GM18508 (cell line): ENCODE measurements at regions not wholly inside any gene's neighbourhood (a gene's known extent, or its start where the extent isn't known, plus 50 kb on each side); places are given as distances from the start of the nearest gene placed in this dataset.

Experiments
- ATAC-seq: cut with Tn5 transposase; IDR thresholded peaks from one replicate; pipeline ENCODE4 v1.9.1; 2021; ENCODE audit warnings: moderate number of reproducible peaks; ENCODE audit not compliant: insufficient read depth, unreplicated experiment

DNA sequence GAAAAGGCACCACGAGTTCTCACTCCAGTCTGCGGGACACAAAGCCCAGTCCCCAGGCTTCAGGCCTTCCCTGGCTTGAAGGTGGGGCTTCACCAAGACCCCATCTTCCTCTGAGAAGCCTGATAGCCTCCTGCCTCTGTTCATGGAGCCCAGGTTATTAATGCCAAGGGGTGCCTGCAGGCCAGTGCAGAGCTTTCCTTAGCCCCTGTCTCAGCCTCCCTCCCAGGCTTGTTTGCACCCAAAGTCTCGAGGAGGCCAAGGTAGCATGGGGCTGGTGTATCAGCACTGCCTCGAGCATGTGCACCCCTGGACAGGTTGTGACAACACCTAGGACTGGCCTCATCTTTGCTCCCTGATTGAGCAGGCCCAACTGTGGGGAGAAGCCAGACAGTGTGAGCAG is 108.1 kb upstream of the PCDH15 start:
- no peak for ATAC-seq

DNA sequence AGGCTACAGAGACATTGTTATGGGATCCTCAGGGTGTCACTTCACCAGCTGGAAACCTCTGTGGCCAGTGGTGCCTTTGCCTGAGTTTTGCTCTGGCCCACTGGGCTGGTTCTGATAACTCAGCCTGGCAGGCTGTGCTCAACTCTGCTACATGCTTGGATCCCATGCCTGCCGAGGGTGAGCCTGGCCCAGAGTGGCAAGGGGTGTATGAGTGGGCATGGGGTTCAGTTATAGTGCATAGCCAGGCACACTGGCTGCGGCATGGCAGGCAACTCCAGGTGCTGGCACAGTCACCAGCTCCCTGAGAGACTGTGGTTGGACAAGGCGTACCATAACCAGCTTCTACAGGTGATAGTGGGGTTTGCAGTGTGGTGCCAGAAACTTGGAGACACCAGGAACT is 107.0 kb upstream of the PCDH15 start:
- no peak for ATAC-seq

DNA sequence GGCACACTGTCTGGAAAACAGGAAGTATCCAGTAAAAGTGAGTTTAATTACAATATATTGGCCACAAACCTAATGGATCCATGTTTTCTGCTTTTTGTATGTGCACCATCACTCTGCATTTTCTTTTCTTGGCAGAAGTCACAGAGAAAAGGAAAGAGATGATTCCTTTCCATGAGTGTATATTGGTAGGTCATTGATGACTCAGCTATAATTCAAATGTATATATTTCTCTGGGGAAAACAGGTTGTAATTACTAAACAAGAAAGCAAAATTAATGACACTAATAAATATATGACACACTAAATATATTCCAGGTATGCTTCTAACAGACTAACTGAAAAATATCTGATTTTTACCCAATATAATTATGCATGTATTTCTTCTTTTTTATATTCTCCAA is 105.9 kb upstream of the PCDH15 start:
- ATAC-seq, result no peak

DNA sequence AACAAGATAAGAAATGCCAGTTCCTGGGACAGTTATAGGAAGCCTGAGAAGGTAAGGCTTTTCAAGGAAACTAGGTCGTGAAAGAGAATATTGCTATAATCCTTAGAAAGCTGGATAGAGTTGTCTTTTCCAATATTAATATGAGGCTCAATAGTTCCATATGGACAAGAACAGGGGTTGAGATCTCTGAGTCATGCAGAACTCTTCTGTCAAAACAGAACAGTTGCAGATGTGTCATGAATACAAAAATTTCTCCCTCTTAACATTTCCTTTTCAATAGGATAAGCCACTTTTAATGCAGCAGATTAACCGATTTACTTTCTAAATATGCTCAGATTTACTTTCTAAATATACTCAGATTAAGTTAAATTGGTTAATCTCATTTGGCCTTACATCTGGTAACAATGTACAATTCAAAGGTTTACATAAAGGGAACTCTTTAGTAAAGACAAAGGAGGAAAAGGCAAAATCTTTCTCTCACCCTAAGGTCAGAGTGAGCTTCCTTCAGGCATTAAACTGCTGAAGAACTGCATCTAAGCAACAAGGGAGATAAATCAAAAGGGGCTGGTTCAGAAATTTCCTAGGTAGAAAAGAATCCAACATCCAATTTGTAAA is 104.7 kb upstream of the PCDH15 start:
- ATAC-seq, result no peak

DNA sequence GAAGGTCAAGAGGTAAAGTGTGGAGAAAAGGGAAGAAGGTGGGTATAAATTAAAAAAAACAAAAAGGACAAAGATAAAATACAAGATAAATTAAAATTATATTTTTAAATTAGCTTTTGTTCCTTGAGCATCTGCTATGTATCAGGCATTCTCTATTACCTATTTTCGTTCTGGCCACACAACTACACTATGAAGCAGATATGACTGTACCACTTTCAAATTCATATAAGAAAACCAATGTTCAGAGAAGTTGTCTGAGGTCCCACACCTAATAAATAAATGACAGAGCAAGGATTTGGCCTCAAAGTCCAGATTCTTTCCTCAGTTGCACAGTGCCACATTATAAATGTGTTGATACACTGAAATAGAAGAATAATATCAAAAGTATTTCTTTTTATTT is 103.8 kb upstream of the PCDH15 start:
- peak; percentile 39 for ATAC-seq

DNA sequence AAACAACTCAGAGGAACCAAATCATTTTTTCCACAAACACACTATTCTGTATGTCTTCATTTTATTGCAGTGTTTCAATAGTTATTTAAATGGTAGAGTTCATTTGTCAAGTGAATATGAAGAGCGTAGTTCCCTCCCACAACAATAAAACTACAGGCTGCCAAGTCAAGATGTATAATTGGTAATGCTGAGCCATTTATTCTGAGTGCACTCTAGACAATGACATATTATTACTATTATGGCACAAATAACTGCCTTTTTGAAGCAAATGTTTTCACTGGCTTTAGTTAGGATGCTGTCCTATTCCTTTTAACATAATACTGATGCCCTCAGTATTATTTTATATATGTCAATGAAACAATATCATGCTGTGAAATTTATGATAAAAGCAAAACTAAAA is 102.7 kb upstream of the PCDH15 start:
- no peak for ATAC-seq

DNA sequence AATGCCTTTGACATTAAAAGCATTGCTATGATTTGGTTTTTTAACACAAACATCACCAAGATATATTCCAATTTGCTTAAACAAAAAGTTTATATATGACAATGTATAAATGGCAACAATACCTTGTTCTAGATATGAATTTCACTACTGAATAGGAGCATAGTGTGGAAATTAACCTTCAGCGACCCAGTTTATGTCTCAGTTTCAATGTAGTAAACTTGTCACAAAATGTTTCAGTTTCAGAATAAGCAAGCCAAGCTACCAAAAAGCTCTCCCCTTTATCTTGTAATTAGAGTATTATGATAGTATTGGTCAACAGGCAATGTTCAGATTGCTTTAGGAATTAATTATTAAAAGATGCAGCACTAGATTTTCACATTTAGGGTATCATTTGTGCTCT is 99.6 kb upstream of the PCDH15 start:
- peak; percentile 88 for ATAC-seq

DNA sequence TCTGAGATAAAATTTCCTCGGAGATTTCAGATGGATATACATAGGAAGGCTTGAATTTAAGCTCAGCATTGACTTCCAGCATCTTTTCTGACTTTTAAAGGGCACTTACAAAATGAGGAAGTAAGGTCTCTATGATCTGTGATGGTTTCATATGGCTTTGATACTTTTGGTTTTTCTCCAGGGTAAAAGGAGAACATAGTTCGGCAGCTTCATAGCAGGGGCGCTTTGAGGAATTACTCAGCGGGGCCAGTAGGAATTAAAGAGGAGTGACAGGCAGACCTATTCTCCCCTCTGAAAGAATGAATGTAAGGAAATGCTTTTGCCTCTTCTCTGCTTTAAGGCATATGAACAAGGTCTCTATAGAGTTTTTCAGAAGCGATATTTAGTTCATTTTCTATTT is 80.0 kb upstream of the PCDH15 start:
- ATAC-seq, result no peak

DNA sequence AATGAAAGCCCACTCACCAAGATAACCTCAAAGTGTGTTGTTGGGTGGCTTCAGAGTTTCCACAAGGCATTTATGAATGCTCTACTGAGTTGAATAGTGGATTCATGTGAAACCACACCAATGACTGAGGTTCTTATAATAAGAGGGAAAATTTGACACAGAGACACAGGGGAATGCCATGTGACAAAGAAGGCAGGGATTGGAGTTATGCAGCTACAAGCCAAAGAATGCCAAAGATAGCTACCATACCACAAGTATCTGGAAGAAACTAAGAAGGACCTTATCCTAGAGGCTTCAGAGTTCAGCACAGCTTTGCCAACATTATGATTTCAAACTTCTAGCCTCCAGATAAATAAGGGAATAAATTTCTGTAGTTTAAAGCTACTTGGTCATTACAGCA is 68.0 kb upstream of the PCDH15 start:
- no peak for ATAC-seq

DNA sequence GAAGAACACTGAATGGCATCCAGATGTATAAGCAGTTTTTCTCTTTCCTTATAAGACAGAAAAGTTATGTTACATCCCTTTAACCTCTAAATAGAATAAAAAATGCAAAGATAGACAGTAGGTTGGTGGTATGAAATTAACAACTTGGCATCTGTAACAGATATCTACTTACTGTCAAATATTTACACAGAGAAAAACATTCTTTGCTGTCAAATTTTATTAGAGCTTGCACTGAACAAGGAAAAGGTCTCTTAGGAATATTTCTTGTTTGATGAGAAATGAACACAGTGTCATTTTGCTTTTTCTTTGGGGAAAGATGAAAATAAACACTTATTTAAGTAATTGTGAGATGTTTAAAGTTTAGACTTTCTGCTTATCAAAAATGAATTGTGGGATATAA is 65.6 kb upstream of the PCDH15 start:
- no peak for ATAC-seq

DNA sequence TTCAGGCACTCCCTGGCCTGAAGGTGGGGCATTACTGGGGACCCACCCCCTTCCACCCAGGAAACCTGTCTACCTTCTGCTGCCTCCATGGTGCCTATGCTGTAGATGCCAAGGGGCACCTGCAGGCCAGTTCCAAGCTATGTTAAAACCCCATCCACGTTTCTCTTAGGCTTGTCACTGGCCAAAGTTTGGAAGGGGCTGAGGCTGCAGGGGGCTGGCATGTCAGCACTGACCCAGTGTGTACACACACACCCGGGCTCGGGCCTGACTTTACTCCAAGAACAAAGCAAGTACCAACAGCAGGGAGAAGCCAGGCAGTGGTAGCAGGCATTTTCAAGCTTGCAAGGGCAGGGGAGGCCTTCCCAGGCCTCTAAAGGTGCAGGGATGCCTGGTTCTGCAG is 53.8 kb upstream of the PCDH15 start:
- ATAC-seq, result no peak

DNA sequence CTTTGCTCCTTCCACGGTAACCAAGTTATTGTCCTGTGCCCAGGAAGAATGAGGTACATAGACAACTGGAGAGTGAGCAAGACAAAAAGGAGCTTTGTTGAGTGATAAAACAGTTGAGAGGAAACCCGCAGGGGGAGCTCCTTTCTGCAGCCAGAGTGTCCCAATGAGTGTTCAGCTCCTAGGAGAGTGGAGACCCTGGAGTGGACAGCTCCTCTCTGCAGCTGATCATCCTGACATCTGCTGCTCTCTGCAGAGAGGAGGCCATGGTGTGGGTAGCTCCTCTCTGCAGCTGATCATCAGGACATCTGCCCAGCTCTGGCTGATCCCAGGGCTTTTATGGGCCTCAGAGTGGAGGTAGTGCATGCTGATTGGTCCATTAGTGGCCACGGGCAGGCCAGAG is 53.4 kb upstream of the PCDH15 start:
- no peak for ATAC-seq

DNA sequence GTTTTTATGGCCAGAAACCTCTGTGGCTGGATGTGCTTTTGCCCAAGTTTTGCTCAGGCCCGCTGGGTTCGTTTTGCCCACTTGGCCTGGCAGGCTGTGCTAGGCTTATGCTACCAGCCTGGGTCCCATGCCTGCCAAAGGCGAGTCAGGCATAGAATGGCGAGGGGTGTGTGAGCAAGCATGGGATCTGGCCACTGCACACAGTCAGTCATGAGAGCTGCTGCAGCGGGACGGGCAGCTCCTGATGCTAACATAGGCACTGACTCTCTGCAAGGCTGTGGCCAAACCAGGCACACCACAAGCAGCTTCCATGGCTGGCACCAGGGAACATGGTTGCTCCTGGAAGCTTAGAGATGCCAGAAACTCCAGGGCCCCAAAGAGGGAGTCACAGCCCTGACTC is 52.9 kb upstream of the PCDH15 start:
- ATAC-seq, result no peak
